DND-41 (cell line): ENCODE measurements at regions not wholly inside any gene's neighbourhood (a gene's known extent, or its start where the extent isn't known, plus 50 kb on each side); places are given as distances from the start of the nearest gene placed in this dataset.
"Not testable (repeated sequence)": the region's sequence is repeated elsewhere in the genome, so short reads cannot be mapped to it uniquely, and the experiment has no call there.

Experiments
- EZH2 ChIP-seq: IDR thresholded peaks from 3 replicates; pipeline ENCODE4 v1.6.1; 2012; ENCODE audit warnings: borderline replicate concordance, low read depth, mild to moderate bottlenecking, moderate library complexity, low read length, inconsistent platforms; ENCODE audit not compliant: severe bottlenecking
- TF ChIP-seq, protein P1 (sequence below): IDR thresholded peaks from 2 replicates; pipeline ENCODE4 v1.5.1; 2012; ENCODE audit warnings: borderline replicate concordance, low read length, moderate library complexity, mild to moderate bottlenecking; ENCODE audit not compliant: poor library complexity, severe bottlenecking; ENCODE audit errors: extremely low read depth

DNA sequence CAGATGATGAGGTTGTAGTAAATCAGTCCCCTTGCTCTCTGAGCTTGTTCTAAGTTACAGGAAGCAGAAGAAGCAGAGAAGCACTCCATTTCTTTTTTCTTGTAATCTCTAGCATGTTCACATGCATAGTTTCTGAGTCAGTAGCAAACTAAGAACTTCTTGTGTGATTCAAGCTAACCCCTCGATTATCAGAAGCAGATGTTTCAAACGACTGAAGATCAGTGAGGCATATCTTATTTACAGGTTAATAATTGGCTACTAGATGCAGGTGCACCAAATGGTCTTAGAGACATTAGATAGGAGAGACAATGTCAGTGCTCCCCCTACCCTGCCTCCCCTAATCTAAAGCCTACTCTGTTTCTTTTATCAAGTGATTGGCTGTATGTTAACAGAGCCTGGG is 64.2 kb downstream of the FOXD4L1 start:
- TF ChIP-seq, protein P1, sequence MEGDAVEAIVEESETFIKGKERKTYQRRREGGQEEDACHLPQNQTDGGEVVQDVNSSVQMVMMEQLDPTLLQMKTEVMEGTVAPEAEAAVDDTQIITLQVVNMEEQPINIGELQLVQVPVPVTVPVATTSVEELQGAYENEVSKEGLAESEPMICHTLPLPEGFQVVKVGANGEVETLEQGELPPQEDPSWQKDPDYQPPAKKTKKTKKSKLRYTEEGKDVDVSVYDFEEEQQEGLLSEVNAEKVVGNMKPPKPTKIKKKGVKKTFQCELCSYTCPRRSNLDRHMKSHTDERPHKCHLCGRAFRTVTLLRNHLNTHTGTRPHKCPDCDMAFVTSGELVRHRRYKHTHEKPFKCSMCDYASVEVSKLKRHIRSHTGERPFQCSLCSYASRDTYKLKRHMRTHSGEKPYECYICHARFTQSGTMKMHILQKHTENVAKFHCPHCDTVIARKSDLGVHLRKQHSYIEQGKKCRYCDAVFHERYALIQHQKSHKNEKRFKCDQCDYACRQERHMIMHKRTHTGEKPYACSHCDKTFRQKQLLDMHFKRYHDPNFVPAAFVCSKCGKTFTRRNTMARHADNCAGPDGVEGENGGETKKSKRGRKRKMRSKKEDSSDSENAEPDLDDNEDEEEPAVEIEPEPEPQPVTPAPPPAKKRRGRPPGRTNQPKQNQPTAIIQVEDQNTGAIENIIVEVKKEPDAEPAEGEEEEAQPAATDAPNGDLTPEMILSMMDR: not testable (repeated sequence)
- TF ChIP-seq EZH2: not testable (repeated sequence)
